HG03432 (cell line): ENCODE measurements at regions not wholly inside any gene's neighbourhood (a gene's known extent, or its start where the extent isn't known, plus 50 kb on each side); places are given as distances from the start of the nearest gene placed in this dataset.
"Not testable (repeated sequence)": the region's sequence is repeated elsewhere in the genome, so short reads cannot be mapped to it uniquely, and the experiment has no call there.

Source experiments
- ATAC-seq: cut with Tn5 transposase; IDR thresholded peaks from one replicate; pipeline ENCODE4 v1.9.1; 2021; ENCODE audit warnings: mild to moderate bottlenecking, moderate library complexity; ENCODE audit not compliant: unreplicated experiment

DNA sequence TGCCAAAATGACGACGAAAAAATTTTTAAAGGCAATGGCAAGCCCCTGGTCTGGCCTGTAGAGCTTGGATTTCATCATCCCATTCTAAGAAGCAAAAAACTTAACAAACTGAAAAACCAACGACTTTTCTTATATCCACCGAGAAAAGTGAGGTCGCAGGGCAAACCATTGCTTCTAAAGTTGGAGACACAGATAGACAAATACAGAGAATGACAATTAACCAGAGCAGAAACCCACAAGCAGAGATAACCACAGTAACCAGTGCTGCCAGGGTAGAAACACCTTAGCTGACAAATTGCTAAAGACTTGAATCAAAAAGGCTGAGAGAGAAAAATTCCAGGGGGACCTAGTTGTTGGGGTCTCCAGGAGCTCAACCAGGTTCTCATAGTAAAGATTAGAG, 386.5 kb upstream of the SGO1 start:
- no peak for ATAC-seq

DNA sequence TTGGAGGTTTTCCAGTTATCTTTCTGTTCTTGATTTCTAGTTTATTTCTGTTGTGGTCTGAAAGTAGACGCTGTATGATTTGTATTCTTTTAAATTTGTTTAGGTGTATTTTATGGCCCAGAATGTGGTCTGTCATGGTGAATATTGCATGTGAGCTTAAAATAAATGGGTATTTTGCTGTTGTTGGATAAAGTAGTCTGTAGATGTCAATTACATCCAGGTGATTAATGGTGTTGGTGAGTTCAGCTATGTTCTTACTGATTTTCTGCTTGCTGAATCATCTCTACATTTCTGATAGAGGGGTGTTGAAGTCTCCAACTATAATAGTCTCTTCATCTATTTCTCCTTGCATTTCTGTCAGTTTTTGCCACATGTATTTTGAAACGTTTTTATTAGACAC, 383.3 kb upstream of the SGO1 start:
- no peak for ATAC-seq

- ATAC-seq, result no peak
Measured at GRCh38 chr3:20564966-20565365, 379.0 kb upstream of the SGO1 start.

GRCh38 chr3:20563985-20564384, 378.0 kb upstream of the SGO1 start:
- no peak for ATAC-seq

DNA sequence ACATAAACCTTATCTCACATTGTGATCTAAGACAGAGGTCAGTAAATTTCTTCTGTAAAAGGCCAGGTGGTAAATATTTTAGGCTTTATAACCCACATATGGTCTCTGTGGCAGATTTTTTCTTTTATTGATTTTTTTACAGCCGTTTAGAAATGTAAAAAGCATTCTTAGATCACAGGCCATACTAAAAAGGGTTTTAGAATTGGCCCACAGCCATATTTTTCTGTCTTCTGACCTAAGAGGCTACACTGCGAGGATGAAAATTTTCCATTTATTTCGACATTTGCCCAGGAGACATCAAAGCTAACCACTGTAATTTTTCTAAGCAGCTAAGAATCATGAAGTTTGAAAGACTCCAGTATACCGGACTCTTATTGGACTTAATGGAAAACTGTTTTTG, 377.2 kb upstream of the SGO1 start:
- ATAC-seq, result no peak

DNA sequence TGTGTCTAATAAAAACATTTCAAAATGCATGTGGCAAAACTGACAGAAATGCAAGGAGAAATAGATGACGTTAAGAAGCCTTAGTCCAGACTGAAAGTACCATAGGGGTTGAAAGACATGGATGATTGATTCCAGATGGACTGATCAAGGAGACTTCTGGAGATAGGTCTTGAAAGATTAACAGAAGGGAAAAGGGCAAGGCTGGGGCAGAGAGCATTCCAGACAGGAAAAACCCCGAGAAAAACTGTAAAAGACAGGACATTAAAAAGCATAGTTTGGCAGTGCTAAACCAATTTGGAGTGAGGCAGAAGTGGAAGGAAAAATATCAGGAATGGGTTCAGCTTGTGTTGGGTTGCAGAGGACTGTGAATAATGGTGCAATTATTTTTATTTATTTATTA, 375.2 kb upstream of the SGO1 start:
- no peak for ATAC-seq

DNA sequence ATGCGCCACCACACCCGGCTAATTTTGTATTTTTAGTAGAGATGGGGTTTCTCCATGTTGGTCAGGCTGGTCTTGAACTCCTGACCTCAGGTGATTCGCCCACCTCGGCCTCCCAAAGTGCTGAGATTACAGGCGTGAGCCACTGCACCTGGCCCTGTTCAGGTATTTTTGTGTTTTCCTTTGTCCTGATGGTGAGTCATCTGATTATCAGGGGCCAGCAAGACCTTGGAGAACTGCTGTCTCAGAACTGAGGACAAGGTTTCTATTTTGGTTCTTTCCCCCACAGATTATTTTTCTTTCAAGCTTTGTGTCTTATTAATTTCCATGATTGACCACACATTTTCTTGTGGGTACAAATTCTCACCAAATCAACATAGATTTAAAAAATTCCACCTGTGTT, 374.4 kb upstream of the SGO1 start:
- not testable (repeated sequence) for ATAC-seq

- ATAC-seq, result no peak
Measured at GRCh38 chr3:20558161-20558560, 372.2 kb upstream of the SGO1 start.

GRCh38 chr3:20556661-20557060, 370.7 kb upstream of the SGO1 start:
- no peak for ATAC-seq

GRCh38 chr3:20552605-20553275, 366.7 kb upstream of the SGO1 start:
- ATAC-seq, result no peak

DNA sequence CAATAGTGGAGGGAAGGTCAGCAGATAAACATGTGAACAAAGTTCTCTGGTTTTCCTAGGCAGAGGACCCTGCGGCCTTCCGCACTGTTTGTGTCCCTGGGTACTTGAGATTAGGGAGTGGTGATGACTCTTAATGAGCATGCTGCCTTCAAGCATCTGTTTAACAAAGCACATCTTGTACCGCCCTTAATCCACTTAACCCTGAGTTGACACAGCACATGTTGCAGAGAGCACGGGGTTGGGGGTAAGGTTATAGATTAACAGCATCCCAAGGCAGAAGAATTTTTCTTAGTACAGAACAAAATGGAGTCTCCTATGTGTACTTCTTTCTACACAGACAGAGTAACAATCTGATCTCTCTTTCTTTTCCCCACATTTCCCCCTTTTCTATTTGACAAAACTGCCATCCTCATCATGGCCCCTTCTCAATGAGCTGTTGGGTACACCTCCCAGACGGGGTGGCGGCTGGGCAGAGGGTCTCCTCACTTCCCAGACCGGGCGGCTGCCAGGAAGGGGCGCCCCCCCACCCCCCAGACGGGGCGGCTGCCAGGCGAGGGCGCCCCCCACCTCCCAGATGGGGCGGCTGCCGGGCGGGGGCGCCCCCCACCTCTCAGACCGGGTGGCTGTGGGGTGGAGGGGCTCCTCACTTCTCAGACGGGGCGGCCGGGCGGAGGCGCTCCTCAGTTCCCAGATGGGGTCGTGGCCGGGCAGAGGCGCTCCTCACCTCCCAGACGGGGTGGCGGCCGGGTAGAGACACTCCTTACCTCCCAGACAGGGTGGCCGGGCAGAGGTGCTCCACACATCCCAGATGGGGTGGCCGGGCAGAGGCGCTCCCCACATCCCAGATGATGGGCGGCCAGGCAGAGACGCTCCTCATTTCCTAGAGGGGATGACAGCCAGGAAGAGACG, 361.6 kb upstream of the SGO1 start:
- ATAC-seq, result not testable (repeated sequence)

- no peak for ATAC-seq
Measured at GRCh38 chr3:20546636-20547035, 360.6 kb upstream of the SGO1 start.

DNA sequence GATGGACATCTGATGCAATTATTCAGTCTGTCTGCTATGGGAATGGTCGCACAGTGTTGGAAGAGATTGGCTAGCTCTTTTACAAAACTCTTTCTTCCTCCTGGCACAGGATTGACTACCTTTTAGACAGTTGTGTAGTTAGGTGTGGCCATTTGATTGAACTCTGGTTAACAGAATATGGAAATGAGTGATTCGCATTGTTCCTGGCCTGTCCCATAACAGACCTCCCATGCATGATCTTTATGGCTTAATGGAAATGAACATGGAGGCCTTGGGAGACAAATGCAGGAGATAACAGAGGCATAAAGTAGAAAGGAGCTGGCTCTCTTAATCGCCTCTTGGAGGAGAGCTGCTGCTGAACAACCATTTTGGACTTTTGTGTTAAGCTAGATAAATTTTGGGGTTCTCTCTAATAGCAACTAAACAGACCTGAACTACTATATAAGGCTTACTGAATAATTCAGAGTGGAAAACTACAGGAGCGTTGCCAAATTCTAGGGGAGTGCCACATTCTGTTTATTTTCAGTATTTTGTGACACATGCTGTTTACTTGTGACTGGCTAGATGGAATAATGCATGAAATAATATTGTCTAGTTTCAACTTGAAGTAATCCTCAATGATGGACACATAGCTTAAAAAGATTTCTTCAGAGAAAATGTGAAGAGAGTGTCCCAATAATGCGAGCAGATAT, 357.7 kb upstream of the SGO1 start:
- no peak for ATAC-seq

DNA sequence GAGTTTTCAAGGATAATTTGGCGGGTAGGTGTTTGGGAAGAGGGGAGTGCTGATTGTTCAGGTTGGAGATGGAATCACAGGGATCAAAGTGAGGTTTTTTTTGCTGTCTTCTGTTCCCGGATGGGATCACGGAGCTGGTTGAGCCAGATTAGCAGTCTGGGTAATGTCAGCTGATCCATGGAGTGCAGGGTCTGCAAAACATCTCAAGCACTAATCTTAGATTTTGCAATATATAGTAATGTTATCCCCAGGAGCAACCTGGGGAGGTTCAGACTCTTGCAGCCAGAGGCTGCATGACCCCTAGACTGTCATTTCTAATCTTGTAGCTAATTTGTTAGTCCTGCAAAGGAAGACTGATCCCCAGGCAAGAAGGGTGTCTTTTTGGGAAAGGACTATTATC, 354.1 kb upstream of the SGO1 start:
- ATAC-seq, result no peak

DNA sequence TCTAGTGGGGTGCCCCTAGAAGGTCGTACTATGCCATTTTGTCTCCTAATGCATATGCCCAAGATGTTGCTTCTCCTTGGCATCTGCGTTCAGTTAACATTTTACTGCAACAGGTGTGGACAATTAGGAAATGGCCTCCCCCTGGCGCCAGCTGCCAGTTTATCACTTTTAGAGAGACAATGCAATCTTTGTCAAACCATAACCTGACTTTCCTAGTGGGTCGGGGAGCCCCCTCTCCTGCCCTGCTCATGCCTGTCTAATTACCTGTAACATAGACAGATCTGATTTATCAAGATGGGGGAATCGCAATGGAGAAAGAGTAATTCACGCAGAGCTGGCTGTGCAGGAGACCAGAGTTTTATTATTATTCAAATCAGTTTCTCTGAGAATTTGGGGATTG, 353.7 kb upstream of the SGO1 start:
- no peak for ATAC-seq

- no peak for ATAC-seq
Measured at GRCh38 chr3:20537234-20537633, 351.2 kb upstream of the SGO1 start.

DNA sequence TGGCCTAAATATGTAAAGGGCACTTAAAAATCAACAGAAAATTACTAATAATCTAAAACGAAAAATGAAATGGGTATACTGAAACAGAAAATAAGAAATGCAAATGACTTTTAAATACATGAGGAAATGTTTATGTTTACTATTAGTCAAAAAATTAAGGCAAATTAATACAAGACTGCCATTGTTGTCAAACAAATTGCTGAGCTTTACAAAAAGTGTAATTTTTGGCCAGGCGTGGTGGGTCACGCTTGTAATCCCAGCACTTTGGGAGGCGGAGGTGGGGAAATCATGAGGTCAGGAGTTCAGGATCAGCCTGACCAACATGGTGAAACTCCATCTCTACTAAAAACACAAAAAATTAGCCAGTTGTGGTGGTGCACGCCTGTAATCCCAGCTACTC, 343.9 kb upstream of the SGO1 start:
- ATAC-seq, result no peak

DNA sequence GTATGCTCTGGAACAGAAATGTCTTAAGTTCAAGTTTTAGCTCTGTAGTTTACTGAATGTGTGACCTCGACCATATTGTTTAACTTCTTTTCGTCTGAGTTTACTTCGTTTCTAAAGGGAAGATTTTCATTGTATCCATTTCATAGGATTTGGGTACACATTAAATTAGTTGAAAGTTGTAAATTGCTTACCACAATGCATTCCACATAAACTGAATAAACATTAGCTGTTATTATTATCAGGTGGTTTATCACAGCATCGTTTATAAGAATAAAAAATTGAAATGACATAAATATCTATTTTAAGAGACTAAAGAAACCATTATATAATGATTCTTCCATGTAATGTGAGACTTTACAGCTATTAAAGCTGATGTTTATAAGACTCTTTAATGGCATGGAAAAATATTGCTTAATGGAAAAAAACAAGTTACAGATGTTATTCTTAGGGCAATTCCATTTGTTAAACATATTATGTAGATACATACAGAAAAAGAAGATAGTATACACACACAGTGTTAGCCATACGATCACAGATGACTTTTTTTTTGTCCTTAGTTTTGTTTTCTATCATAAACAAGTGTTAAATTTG, 342.3 kb upstream of the SGO1 start:
- no peak for ATAC-seq

GRCh38 chr3:20527368-20527767, 341.4 kb upstream of the SGO1 start:
- no peak for ATAC-seq

- ATAC-seq, result no peak
Measured at GRCh38 chr3:20524328-20524727, 338.3 kb upstream of the SGO1 start.

DNA sequence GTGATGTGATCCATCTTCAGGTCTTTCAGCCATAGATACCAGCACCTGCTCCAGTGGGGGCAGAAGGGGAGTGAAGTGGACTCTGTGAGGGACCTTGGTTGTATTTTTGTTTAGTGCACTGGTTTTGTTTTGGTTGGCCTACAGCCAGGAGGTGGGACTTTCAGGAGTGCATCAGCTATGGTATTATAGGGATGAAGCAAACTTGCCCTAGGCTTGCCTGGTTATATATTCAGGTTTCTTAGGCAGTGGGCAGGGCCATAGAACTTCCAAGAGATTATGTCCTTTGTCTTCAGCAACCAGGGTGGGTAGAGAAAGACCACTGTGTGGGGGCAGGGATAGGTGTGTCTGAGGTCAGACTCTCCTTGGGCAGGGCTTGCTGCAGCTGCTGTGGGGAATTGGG, 337.3 kb upstream of the SGO1 start:
- ATAC-seq, result no peak
